Jurkat, Clone E6-1 (cell line): ENCODE measurements at regions not wholly inside any gene's neighbourhood (a gene's known extent, or its start where the extent isn't known, plus 50 kb on each side); places are given as distances from the start of the nearest gene placed in this dataset.

Source experiments
- DNase-seq: peaks from one replicate; pipeline ENCODE4 v3.0.0-alpha.2; 2011; ENCODE audit warnings: low read depth, low spot score
- H3K4me3 ChIP-seq: 2 replicates; pipeline ENCODE4 v1.5.1; 2011; ENCODE audit warnings: mild to moderate bottlenecking, low read length, control low read depth, moderate library complexity

GRCh38 chr16:80436510-80436909, 104.3 kb upstream of the DYNLRB2 start:
- DNase-seq: no peak
- no peak overlapping the region for H3K4me3 ChIP-seq

DNA sequence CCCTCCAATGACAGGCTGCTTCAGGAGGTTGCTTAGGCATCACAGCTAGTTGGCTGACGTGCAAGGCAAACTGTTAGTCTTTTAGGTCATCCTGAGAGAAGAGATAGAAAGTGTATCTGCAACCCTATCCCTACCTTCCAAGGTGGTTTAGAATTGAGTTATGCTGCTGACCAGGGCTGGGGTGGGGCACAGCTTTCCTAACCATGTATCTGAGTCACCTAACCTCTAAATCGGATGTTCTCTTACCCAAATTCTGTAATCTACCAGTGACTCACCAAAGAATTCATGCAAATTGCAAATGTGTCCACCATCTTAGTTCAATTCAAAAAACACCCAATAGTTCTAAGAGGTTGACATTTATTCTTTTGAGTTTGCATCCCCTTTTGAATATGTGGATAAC, 107.2 kb upstream of the DYNLRB2 start:
- H3K4me3 ChIP-seq: no peak overlapping the region
- DNase-seq: no peak

DNA sequence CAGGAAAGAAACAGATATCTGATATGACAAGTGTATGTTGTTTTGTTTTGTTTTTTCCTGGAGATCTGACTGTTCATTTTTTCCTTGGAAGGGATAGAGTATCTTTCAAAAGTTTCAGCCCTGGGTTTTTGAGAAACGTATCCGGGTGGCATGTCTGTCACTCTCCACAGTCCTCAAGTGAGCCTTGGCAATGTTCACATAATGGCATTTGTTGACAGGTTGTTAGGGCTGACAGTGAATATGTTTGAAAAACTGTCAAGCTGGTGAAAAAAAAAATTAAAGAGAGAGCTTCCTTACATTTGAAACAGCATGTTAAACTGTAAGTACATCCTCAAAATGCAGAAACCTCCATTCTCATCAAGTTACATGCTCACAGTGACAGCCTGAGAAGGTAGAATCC, 113.0 kb upstream of the DYNLRB2 start:
- no peak for DNase-seq

DNA sequence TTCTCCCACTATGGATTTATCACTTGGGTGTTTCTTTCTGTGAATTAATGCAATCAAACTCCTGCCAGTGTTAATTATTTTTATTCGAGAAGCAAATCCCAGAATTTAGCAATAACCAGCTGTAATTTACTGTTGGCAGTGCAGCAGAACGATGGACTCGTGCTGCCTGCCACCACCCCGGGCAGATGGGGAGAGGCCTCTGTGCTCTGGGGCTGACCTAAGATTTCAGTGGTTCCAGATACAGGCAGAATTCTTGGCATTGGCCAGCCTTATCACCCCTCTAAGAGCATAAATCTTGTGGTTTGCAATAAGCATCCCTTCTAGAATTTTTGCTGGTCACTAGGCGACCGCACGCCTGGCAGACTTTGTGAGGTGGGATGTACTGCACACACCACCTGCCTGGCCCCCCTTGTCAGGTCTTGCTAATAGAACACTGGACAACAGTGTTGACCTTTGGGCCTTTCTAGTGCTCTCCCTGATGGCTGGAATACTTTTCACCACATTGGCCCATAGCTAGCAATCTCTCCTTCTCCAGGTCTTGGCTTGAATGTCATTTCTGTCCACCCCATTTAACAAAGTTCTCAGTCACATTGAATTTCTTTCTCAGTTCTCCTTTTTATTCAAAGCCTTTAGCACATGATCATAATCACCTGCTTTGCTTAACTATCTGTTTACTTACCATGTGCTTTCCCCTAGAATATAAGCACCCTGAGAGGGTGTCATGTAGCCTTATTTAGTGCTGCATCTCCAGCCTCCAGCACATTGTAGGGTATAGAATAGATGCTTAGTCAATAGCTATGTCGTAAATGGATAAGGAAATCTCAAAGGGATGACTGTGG, 122.1 kb upstream of the DYNLRB2 start:
- DNase-seq: no peak
- H3K4me3 ChIP-seq: no peak overlapping the region

More for the DNA sequence above, 113.0 kb upstream of the DYNLRB2 start:
- no peak overlapping the region for H3K4me3 ChIP-seq

- H3K4me3 ChIP-seq: no peak overlapping the region
- DNase-seq: no peak
Measured at GRCh38 chr16:80417706-80418271, 123.0 kb upstream of the DYNLRB2 start.

- H3K4me3 ChIP-seq: no peak overlapping the region
- DNase-seq: no peak
Measured at GRCh38 chr16:80408014-80408413, 132.8 kb upstream of the DYNLRB2 start.

GRCh38 chr16:80407265-80407987, 133.4 kb upstream of the DYNLRB2 start:
- H3K4me3 ChIP-seq: no peak overlapping the region
- DNase-seq: no peak

- DNase-seq: no peak
Measured at GRCh38 chr16:80404847-80405246, 135.9 kb upstream of the DYNLRB2 start.

GRCh38 chr16:80403894-80404293, 136.9 kb upstream of the DYNLRB2 start:
- DNase-seq: no peak
- H3K4me3 ChIP-seq: no peak overlapping the region

More at GRCh38 chr16:80404847-80405246, 135.9 kb upstream of the DYNLRB2 start:
- H3K4me3 ChIP-seq: no peak overlapping the region

DNA sequence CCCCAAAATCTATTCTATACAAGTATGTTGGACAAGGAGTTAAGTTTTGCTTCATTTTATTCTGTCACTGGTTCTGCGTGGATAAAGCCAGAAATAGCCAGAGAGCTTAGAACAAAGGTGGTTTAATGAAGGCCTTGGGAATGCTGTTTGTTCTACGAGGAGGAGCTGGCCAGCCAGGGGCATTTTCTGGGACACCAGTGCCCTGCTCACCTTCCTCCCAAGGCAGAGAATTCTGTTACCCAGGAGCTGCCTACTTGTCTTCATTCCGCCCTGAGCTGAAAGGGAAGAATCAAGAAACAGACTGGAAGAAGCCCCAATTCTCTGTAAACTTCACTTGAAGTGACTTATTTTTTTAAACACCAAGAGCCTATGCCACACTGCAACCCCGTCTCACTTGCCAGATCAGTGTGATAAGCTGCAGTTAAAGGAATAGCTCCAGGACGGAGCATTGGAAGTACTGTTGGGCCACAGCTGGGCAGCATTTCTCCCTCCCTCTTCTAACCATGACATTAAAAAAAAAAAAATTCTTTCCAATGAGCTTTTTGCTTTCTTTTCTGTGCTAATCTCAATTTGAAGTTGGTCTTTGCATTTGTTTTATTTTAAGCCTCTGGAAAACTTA, 149.8 kb upstream of the DYNLRB2 start:
- H3K4me3 ChIP-seq: no peak overlapping the region
- no peak for DNase-seq

- no peak for DNase-seq
- no peak overlapping the region for H3K4me3 ChIP-seq
Measured at GRCh38 chr16:80390046-80390445, 150.7 kb upstream of the DYNLRB2 start.

- no peak for DNase-seq
Measured at GRCh38 chr16:80389338-80389737, 151.5 kb upstream of the DYNLRB2 start.

DNA sequence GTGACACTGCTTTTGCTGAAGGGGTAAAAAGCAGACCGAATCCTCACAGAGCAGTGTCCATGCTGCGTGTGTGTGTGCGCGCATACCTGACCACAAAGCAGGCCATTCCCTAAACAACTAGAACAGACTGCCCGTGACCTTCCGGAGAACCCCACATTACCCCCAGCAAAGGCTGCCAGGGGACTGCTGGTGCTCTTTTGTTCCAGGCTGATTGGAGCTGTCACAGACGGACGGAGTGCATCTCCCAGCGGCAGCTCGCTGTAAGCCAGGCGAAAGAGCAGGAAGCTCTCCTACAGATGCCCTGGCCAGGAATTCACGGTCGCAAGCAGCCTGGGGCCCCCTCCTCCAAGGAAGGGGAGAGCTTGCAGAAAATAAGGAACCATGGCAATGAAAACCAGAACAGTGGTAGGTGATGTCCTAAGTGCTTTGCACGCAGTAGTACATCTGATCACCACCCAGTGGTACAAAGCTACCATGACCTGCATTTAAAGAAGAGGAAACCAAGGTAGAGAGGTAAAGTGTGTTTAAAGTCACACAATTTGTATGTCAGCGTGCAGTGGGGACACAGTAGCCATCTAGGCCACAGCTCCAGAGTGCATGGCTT, 153.4 kb upstream of the DYNLRB2 start:
- DNase-seq: no peak
- H3K4me3 ChIP-seq: no peak overlapping the region

More at GRCh38 chr16:80389338-80389737, 151.5 kb upstream of the DYNLRB2 start:
- no peak overlapping the region for H3K4me3 ChIP-seq

- H3K4me3 ChIP-seq: no peak overlapping the region
- no peak for DNase-seq
Measured at GRCh38 chr16:80384862-80385261, 155.9 kb upstream of the DYNLRB2 start.

DNA sequence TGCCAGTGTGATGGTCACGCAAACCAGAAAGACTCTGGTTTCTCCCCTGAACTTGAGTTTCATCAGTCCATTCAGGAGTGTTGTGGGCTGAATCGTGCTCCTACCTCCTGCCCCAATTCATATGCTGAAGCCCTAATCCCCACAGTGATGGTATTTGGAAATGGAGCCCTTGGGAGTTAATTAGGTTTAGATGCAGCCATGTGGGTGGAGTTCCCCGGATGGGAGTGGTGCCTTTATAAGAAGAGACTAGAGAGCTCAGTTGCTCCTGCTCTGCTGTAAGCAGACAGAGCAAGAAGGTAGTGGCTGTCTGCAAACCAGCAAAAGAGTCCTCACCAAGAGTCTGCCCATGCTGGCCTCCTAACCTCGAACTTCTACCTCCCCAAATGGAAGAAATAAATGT, 160.3 kb upstream of the DYNLRB2 start:
- H3K4me3 ChIP-seq: no peak overlapping the region
- no peak for DNase-seq

GRCh38 chr16:80377096-80377956, 163.5 kb upstream of the DYNLRB2 start:
- H3K4me3 ChIP-seq: no peak overlapping the region
- no peak for DNase-seq

- H3K4me3 ChIP-seq: no peak overlapping the region
- no peak for DNase-seq
Measured at GRCh38 chr16:80375973-80376372, 164.8 kb upstream of the DYNLRB2 start.

- no peak for DNase-seq
- H3K4me3 ChIP-seq: no peak overlapping the region
Measured at GRCh38 chr16:80375513-80375912, 165.3 kb upstream of the DYNLRB2 start.
